ENCODE measurements at regions not wholly inside any gene's neighbourhood (a gene's known extent, or its start where the extent isn't known, plus 50 kb on each side); places are given as distances from the start of the nearest gene placed in this dataset.
"Not testable (repeated sequence)": the region's sequence is repeated elsewhere in the genome, so short reads cannot be mapped to it uniquely, and the experiment has no call there.

DNA sequence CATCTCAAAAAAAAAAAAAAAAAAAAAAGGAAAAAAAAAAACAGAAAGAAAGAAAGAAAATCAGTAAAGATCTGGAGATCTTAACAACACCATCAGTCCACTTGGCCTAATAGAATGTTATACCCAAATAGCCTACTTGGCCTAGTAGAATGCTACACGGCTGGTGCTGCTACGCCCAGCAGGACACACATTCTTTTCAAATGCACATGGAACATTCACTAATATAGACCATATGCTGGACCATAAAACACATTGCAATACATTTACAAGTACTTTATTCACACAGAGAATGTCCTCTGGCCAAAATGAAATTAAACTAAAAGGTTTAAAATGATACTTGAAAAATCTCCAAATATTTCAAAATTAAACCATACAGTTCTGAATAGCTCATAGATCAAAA, 80.0 kb upstream of the TNFAIP3 start:
- FAIRE-seq = no peak

DNA sequence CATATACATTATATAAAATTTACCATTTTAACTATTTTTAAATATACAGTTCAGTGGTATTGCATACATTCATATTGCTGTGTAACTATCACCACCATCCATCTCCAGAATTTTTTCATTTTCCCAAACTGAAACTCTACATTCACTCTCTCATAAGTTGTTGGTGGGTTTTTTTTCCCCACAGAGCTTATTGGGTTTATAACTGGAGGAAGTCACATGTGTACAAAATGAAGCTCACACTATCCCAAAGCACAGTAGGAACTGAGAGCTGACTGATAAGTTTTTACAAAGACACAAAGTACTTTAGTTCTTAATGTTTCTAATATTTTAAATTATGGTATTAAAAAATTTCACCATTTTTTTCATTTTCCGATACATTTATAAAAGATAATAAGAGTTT, 78.8 kb upstream of the TNFAIP3 start:
- FAIRE-seq = peak; percentile 57

DNA sequence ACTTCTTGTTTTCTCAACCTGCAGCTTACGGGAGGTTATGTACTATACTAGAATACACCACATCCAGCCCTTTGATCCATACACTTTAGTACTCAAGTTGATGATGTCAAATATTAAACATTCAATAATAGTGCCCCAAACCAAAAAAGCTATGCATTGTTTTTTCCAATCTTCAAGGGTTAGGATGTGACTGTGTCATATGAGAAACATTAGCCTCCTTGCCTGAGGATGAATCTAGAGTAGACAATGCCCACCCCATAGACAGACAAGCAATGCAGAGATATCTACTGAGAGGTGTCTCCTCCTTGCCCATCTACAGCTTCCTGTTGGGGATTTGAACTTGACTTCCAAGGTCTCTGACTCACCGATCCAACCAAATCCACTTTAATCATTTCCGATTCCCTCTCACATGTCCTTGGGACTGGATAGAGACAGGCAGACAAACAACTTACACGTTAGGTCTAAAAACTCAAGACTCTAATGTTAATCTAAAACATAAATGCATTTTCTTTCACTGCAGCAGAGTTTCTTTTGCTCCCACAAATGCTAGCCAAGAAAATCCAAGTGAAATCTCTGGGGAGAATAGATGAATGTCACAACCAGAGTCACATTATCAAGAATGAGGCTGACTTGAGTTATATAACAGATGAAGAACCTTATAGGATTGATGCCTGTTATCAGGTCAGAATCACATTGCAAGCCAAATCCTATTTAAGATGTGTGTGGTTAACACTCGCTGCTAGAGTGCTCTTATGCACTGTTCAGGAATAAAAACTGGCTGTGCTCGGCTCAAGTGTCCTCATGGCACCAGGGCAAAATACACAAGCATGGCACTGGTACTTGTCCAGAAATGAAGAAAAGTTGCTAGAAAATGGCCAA, 75.5 kb upstream of the TNFAIP3 start:
- FAIRE-seq = no peak

DNA sequence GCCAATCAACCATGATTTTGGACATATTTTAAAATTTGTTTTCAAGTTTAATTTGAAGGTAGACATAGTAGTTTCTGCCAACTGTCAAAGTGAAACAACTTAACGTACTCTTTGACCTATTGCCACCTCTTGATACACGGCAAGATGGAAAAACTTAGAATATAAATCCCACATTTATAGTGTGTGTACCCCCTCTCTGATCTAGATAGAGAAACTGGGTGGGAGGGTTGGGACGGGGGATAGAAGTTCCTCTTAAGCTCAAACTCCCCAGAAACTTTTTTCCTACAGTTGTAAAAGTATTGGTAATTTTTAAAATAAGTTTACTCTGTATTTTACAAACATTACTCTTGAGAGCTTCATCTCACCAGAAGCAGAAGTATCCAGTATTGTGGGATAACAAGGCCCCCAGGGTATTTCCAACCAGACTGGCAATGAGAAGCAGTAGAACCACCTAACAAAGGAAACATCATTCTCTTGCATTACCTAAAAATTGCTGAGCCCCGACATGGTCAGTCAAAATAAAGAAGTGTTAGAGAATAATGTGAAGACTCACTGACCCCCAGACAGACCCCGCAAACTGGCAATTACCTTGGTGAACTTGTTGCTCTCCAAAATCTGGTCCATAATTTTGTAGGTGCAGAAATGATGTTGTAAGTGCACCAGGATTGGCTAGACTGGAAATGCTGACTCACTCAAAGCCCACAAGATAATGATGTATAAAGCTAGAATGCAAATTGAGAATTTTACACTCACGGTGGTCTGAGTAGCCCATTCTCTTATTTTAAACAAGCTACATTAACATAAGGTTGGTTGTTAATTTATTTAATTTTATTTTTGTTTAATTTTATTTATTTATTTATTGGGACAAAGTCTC, 74.7 kb upstream of the TNFAIP3 start:
- no peak for FAIRE-seq

DNA sequence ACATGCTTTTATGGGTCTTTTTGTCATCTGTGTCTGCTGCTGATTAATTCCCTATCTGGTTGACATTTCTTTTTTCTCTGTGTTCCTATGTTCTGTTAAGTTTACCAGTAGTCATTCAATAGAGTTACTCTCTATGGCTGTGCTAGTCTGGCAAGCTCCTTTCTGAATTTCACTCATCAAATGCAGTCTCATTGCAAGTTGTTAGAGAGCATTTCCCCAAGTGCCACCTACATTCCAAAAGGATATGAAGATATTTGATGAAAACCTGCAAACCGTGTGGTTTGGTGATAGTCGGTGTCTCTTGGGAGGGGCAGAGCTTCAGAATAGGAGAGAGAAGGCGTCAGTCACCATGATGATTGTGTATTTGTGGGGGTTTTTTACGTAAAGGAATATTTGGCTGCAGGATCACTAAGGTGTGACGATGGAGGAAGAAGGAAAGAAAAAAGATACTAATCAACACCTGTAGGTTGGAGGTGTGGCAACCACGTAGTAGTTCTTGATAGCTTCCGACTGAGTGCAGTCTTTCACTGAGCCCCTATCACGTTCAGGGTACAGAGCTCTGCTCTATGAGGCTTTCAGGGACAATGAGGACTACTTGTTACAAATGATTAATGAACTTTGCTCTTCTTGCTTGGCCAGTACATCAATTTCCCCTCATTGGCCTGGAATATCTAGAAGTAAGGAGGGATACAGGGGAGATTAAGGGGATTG, 73.1 kb upstream of the TNFAIP3 start:
- no peak for FAIRE-seq

- no peak for FAIRE-seq
These were observed 72.4 kb upstream of the TNFAIP3 start for GRCh38 chr6:137794516-137795201.

DNA sequence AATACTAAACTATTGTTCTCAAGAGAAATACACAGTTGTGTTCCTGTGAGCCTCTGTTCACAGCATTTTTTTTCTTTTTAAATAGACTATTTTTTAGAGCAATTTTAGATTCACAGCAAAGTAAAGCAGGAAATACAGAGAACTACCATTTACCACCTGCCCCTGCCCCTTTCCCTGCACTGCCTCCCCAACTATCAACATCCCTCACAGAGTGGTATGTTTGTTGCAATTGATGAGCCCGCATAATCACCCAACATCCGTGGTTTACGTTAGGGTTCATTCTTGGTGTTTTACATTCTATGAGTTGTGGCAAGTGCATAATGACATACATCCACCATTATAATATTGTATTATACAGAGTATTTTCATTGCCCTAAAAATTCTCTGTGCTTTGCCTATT, 71.6 kb upstream of the TNFAIP3 start:
- FAIRE-seq = no peak

GRCh38 chr6:137798261-137798660, 68.8 kb upstream of the TNFAIP3 start:
- no peak for FAIRE-seq

- no peak for FAIRE-seq
These were observed 68.2 kb upstream of the TNFAIP3 start for GRCh38 chr6:137798846-137799245.

GRCh38 chr6:137799950-137800568, 67.0 kb upstream of the TNFAIP3 start:
- FAIRE-seq = no peak

GRCh38 chr6:137800762-137801161, 66.3 kb upstream of the TNFAIP3 start:
- FAIRE-seq = no peak

DNA sequence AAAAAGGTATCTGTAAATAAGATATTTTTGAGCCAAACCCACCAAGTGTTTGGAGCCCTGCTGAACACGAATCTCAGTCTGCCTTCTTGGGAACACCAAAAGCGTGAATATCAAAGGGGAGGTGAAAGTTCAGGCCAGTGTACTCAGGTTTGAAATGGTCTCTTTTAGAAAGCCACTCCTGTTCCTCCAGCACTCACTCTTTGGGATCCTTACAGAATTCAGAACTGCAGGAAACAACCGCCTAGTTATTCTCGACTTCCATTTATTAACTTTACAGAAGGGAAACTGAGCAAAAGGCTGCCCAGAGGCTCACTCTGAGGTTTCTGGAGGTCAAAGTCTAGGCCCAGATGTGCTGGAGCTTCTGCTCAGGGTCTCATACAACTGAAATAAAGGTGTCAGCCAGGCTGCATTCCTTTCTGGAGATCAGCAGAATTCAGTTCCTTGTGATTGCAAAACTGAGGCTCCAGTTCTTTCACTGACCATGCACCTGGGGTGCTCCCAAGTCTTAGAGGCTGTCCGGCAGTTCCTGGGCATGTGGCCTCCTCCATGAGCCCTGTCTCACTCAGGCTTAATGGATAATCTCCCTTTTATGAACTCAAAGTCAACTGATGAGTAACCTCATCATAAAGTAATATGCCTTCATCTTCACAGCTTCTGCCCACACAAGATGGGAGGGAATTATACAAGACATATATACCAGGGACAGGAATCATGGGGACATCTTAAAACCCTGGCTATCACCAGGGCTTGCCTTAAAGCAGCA, 65.5 kb upstream of the TNFAIP3 start:
- FAIRE-seq = no peak

- no peak for FAIRE-seq
These were observed 64.5 kb upstream of the TNFAIP3 start for GRCh38 chr6:137802408-137803182.

DNA sequence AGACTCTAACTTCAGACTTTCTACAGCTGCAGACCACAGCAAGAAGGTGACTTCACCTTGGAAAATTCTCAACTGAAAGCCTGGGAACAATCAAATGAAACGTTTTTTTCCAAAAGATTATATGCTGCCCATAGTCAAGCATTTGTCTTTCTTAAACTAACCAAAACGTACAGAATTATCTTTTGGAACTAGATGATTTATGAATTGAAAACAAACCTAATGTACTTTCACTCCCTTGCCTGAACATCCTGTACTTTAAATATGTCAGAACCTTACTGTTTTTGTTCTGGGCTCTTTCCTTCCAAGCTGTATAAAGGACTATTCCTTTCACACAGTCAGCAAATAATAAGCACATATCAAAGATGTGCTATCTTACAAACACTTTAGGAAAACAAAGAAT, 62.4 kb upstream of the TNFAIP3 start:
- no peak for FAIRE-seq

DNA sequence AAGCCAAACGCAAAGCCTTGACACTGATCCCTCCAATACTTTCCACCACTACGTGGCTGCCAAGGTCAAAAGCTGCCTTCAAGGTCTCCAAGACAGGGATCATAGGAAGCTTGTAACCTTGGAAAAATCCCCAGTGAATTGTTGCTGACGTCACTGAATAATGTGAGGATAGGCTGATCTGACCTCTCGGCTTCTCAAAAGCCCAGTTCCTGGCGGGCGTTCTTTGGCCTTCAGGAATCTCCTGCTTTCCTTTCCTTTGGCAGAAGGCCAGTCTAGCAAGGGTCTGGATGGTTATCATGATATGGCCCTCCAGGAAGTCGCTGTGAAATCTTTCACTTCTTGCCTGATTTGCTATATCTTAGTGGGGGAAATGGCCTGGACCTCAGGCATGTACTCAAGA, 61.4 kb upstream of the TNFAIP3 start:
- no peak for FAIRE-seq

DNA sequence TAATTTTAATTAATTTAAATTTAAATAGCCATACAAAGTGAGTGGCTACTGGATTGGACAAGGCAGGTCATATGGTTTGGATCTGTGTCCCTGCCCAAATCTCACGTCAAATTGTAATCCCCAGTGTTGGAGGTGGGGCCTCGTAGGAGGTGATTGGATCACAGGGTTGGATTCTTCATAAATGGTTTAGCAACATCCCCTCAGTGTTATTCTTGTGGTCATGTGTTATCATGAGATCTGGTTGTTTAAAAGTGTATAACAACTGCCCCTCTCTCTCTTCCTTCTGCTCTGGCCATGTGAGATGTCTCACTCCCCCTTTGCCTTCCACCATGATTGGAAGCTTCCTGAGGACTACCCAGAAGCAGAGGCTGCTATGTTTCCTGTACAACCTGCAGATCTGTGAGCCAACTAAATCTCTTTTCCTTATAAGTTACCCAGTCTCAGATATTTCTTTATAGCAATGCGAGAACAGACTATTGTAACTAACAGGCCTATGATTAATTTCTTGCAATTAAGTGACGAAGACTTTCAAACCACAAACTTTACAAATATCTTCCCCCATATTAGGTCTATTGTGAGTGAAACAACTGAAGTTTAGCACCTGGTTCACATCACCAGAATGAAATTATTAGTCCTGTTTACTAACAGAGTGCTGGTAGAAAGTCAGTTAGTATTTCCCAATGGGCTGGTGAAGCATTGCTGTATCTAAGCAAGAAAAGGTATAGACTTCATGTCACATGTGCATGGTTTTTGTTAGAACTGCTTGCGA, 60.0 kb upstream of the TNFAIP3 start:
- no peak for FAIRE-seq

- FAIRE-seq = no peak
These were observed 58.9 kb upstream of the TNFAIP3 start for GRCh38 chr6:137808191-137808590.

DNA sequence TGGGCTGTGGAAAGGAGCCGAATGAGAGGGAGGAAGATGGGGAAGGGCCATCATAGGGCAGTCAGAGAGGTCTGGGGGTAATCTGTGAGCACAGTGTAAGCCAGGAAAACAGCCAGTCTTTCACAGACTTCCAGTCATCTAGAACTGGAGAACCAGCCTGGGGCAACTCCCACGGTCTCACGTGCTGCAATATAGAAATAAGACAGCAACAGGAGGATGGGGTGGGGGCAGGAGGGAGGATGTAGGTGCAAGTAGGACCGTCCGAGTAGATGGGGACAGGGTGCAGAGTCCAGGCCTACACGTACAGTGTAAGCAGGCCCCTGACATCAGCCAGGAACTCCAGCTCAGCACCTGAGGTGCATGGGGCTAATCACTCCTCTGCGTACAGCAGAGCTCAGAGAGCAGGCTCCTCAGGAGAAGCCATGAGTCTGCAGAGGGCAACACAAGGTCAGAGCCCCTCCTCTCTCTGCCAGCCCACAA, 58.2 kb upstream of the TNFAIP3 start:
- FAIRE-seq = no peak

DNA sequence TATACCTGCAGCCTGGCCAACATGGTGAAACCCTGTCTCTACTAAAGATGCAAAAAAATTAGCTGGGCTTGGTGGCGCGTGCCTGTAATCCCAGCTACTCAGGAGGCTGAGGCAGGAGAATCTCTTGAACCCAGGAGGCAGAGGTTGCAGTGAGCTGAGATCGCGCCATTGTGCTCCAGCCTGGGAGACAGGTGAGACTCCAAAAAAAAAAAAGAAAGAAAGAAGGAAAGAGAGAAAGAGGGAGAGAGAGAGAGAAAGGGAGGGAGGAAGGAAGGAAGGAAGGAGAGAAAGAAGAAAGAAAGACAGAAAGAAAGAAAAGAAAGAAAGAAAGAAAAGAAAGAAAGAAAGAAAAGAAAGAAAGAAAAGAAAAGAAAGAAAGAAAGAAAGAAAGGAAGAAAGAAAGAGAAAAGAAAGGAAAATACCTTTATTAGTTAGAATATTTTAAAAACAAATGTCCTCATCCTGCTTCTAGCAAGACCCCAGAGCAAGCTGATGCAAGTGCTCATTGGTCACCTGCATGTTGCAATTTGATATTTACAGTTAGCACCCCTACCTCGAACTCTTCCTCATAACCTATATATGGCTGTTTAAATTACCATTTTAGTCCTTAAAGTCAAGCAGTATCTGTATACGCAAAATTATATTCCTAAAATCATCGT, 57.0 kb upstream of the TNFAIP3 start:
- not testable (repeated sequence) for FAIRE-seq

Measured in A204.1 (cell line).